Natural killer cell (primary cell): ENCODE measurements at regions not wholly inside any gene's neighbourhood (a gene's known extent, or its start where the extent isn't known, plus 50 kb on each side); places are given as distances from the start of the nearest gene placed in this dataset.
"Not testable (repeated sequence)": the region's sequence is repeated elsewhere in the genome, so short reads cannot be mapped to it uniquely, and the experiment has no call there.

Source experiments
- ATAC-seq, 3 donors: fragments of 150-1000 bp in 2 of 3; fragments of 200-7000 bp in 1 of 3; cut with Tn5 transposase; 1 replicate in 1 of 3; 2 replicates in 2 of 3; pipeline ENCODE4 v1.10.0; 2021; ENCODE audit warnings: mild to moderate bottlenecking in 2 of 3, moderate library complexity in 2 of 3
- DNase-seq, 2 donors: peaks; one replicate each; pipeline versions ENCODE4 v3.0.0 to v3.0.0-alpha.2; 2013 to 2021; ENCODE audit warnings: mixed read lengths in 1 of 2
- H3K27ac ChIP-seq: one replicate; pipeline ENCODE4 v1.5.1; 2013; ENCODE audit warnings: mild to moderate bottlenecking, low read length
- H3K27me3 ChIP-seq: one replicate; pipeline ENCODE4 v1.6.1; 2013; ENCODE audit warnings: low read length; ENCODE audit not compliant: control insufficient read depth, insufficient read depth
- H3K36me3 ChIP-seq: one replicate; pipeline ENCODE4 v1.6.1; 2013; ENCODE audit warnings: low read length; ENCODE audit not compliant: control insufficient read depth, insufficient read depth
- H3K4me1 ChIP-seq: one replicate; pipeline ENCODE4 v1.6.1; 2013; ENCODE audit warnings: low read length; ENCODE audit not compliant: control insufficient read depth, insufficient read depth
- H3K4me3 ChIP-seq: one replicate; pipeline ENCODE4 v1.5.1; 2013; ENCODE audit warnings: low read length
- H3K9me3 ChIP-seq: one replicate; pipeline ENCODE4 v1.6.1; 2013; ENCODE audit warnings: low read length; ENCODE audit not compliant: control insufficient read depth, insufficient read depth
- H3K27ac Mint-ChIP-seq, 2 donors: one replicate each; pipeline ENCODE4 v1.8.0; 2022; ENCODE audit warnings: mild to moderate bottlenecking in 2 of 2, mixed read lengths in 2 of 2, moderate library complexity in 1 of 2
- H3K27me3 Mint-ChIP-seq, 2 donors: one replicate each; pipeline ENCODE4 v1.8.0; 2022; ENCODE audit warnings: low read depth in 2 of 2, mixed read lengths in 2 of 2
- H3K36me3 Mint-ChIP-seq: one replicate; pipeline ENCODE4 v1.8.0; 2022; ENCODE audit warnings: mixed read lengths
- H3K4me1 Mint-ChIP-seq, 2 donors: one replicate each; pipeline ENCODE4 v1.8.0; 2022; ENCODE audit warnings: mixed read lengths in 2 of 2
- H3K4me3 Mint-ChIP-seq: one replicate; pipeline ENCODE4 v1.8.0; 2022; ENCODE audit warnings: mild to moderate bottlenecking, moderate library complexity, mixed read lengths
- H3K9me3 Mint-ChIP-seq, 2 donors: one replicate each; pipeline ENCODE4 v1.8.0; 2022; ENCODE audit warnings: mixed read lengths in 2 of 2
- WGBS: methylation state at CpG from one replicate; pipeline ENCODE4 v1.1.7; 2013; ENCODE audit warnings: missing lambda C conversion rate; ENCODE audit not compliant: insufficient coverage; 5-methylcytosine and 5-hydroxymethylcytosine counted together
- intact Hi-C: fragments of 100-400 bp; cut with micrococcal nuclease; formaldehyde crosslinking; loops from one replicate; pipeline ENCODE4 v1.14.2; 2022
- TF ChIP-seq, protein P1 (sequence below): fragments of 200-600 bp; IDR thresholded peaks from one replicate; pipeline ENCODE4 v1.8.0; 2022; ENCODE audit warnings: antibody characterized with exemption

DNA sequence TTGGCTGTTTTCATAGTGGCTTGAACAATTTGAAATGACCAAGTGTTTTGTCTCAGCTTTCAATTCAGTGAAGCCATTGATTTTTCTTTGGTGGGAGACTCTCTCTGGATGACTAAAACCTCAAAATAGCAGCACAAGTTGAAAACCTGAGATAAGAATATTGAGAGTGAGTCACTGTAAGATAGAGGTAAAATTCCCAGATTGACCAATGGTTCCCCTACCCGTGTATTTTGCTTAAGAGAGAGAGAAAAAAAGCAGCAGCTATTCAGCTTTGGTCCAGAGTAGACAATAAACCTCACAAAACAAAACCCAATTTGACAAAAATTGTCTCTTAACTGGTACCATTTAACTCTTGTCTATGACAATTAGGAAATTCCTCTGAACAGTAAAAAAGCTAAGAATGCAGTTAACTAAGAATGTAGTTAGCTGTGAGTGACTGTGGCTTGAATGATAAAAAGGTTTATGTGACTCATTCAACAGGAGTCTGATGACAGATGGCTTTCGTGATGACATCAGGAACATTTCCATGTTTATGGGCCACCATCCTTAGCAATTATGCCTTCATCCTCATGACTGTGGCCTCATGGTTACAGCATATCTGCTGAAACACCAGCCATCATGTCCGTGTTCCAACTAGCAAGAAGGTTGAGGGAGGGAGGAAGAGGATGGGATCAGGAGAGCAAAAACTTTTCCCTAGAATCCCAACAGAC is 356.9 kb downstream of the NDFIP2 start:
- H3K27me3 Mint-ChIP-seq = no peaks in the 10 kb centered on the region
- H3K9me3 ChIP-seq = no peaks in the 10 kb centered on the region
- TF ChIP-seq, protein P1, sequence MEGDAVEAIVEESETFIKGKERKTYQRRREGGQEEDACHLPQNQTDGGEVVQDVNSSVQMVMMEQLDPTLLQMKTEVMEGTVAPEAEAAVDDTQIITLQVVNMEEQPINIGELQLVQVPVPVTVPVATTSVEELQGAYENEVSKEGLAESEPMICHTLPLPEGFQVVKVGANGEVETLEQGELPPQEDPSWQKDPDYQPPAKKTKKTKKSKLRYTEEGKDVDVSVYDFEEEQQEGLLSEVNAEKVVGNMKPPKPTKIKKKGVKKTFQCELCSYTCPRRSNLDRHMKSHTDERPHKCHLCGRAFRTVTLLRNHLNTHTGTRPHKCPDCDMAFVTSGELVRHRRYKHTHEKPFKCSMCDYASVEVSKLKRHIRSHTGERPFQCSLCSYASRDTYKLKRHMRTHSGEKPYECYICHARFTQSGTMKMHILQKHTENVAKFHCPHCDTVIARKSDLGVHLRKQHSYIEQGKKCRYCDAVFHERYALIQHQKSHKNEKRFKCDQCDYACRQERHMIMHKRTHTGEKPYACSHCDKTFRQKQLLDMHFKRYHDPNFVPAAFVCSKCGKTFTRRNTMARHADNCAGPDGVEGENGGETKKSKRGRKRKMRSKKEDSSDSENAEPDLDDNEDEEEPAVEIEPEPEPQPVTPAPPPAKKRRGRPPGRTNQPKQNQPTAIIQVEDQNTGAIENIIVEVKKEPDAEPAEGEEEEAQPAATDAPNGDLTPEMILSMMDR = no peak
- intact Hi-C loops = no loop called here
- no peak overlapping the region for H3K27ac Mint-ChIP-seq
- no peak overlapping the region for H3K4me3 Mint-ChIP-seq
- no peaks in the 10 kb centered on the region for H3K4me1 ChIP-seq
- WGBS = 79% methylated on average over 2 of the region's 3 CpGs
- no peaks in the 10 kb centered on the region for H3K4me1 Mint-ChIP-seq
- H3K36me3 Mint-ChIP-seq = no peaks in the 10 kb centered on the region
- no peaks in the 10 kb centered on the region for H3K27me3 ChIP-seq
- DNase-seq (no peak), ATAC-seq (no peak)
- H3K27ac ChIP-seq = no peak overlapping the region
- H3K36me3 ChIP-seq = no peaks in the 10 kb centered on the region
- H3K4me3 ChIP-seq = no peak overlapping the region
- peaks cover 2 to 6% of the 10 kb centered on the region in 2 donors for H3K9me3 Mint-ChIP-seq

DNA sequence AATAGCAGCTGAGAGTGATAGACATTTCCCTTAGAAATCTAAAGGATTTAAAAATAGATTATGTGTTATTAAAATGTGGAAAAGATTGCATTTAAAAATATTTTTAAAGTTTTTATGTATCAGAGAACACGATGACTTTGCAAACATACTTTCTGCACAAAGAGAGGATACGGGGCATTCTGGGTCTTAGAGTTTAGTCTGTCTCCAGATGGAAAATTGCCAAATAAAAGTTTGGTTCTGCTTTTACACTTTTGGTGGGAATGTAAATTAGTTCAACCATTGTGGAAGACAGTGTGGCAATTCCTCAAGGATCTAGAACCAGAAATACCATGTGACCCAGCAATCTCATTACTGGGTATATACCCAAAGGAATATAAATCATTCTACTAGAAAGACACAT is 355.2 kb downstream of the NDFIP2 start:
- not testable (repeated sequence) for H3K27ac Mint-ChIP-seq, H3K4me3 Mint-ChIP-seq

DNA sequence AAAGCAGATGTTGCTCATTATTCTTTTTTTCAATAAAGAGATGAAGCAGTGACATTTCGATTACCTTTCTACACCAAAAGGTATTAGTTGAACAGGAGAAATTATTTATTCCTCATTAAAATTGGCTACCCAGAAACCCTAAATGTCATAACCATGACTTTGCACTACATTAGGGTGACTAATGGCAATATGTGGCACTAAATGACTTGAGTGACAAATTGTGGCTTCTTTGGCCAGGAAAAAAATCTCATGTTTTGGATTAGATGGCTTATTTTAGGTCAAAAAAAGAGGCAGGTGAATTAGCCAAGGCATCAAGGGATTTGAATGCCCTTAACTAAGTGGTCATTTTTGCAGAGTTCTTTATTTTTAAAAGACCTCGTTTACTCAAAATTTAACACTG is 353.9 kb downstream of the NDFIP2 start:
- H3K27ac Mint-ChIP-seq = no peak overlapping the region
- no peak overlapping the region for H3K4me3 Mint-ChIP-seq
- no peak overlapping the region for H3K4me3 ChIP-seq
- H3K9me3 ChIP-seq = no peaks in the 10 kb centered on the region
- DNase-seq (no peak), ATAC-seq (no peak)
- no peaks in the 10 kb centered on the region for H3K36me3 ChIP-seq
- H3K36me3 Mint-ChIP-seq = no peaks in the 10 kb centered on the region
- H3K4me1 Mint-ChIP-seq = no peaks in the 10 kb centered on the region
- no peaks in the 10 kb centered on the region for H3K27me3 ChIP-seq
- H3K4me1 ChIP-seq = no peaks in the 10 kb centered on the region
- no peaks in the 10 kb centered on the region for H3K27me3 Mint-ChIP-seq
- H3K9me3 Mint-ChIP-seq = peaks cover 2 to 6% of the 10 kb centered on the region in 2 donors
- WGBS = 33% methylated on average over 2 of the region's 2 CpGs
- intact Hi-C loops = no loop called here
- TF ChIP-seq, protein P1 = no peak
- no peak overlapping the region for H3K27ac ChIP-seq

More for the DNA sequence above, 355.2 kb downstream of the NDFIP2 start:
- H3K4me1 Mint-ChIP-seq, H3K4me1 ChIP-seq, ATAC-seq, H3K27ac ChIP-seq, H3K36me3 ChIP-seq, DNase-seq, H3K4me3 ChIP-seq, H3K27me3 Mint-ChIP-seq, H3K9me3 ChIP-seq, H3K27me3 ChIP-seq, H3K9me3 Mint-ChIP-seq, intact Hi-C loops, H3K36me3 Mint-ChIP-seq: not testable (repeated sequence)
- WGBS = 53% methylated on average over 2 of the region's 2 CpGs

GRCh38 chr13:79833991-79834390 is 353.0 kb downstream of the NDFIP2 start:
- H3K27me3 Mint-ChIP-seq = no peaks in the 10 kb centered on the region
- H3K4me3 Mint-ChIP-seq = no peak overlapping the region
- TF ChIP-seq, protein P1 = no peak

More at GRCh38 chr13:79833991-79834390, 353.0 kb downstream of the NDFIP2 start:
- Mint-ChIP-seq H3K27ac (no peak overlapping the region), H3K36me3 (no peaks in the 10 kb centered on the region), H3K4me1 (no peaks in the 10 kb centered on the region), H3K9me3 (peaks cover under 1 to 3% of the 10 kb centered on the region in 2 donors)
- WGBS = 33% methylated on average over 1 of the region's 1 CpG
- ATAC-seq (no peak), DNase-seq (no peak)
- intact Hi-C loops = no loop called here
- H3K4me1 ChIP-seq = no peaks in the 10 kb centered on the region
- no peak overlapping the region for H3K27ac ChIP-seq
- H3K4me3 ChIP-seq = no peak overlapping the region
- H3K36me3 ChIP-seq = no peaks in the 10 kb centered on the region
- H3K27me3 ChIP-seq = no peaks in the 10 kb centered on the region
- no peaks in the 10 kb centered on the region for H3K9me3 ChIP-seq
